ENCODE measurements at regions not wholly inside any gene's neighbourhood (a gene's known extent, or its start where the extent isn't known, plus 50 kb on each side); places are given as distances from the start of the nearest gene placed in this dataset.

GRCh38 chr13:47110833-47111240, 214.0 kb upstream of the HTR2A start:
- dilution Hi-C loops (cut with MboI; ENCODE audit: extremely low pct_ligation_motif_present, low sequenced_read_pairs) = no loop called here
- Histone ChIP-seq H3K4me3 (ENCODE audit: control insufficient read depth in 2 of 3, extremely low read depth in 1 of 3, insufficient read depth in 2 of 3, low read depth in 1 of 3, low read length in 3 of 3) (no peak overlapping the region), H3K27me3 (ENCODE audit: control insufficient read depth, extremely low read depth, insufficient read depth, low read length) (no peaks in the 10 kb centered on the region), H4K20me1 (ENCODE audit: control insufficient read depth, extremely low read depth, insufficient read depth, low read length) (no peaks in the 10 kb centered on the region), H3K4me1 (ENCODE audit: control insufficient read depth, extremely low read depth, insufficient read depth, low read length) (peaks cover 16% of the 10 kb centered on the region), H3K9me3 (ENCODE audit: control insufficient read depth, low read depth, low read length) (no peaks in the 10 kb centered on the region), H3K79me2 (ENCODE audit: control insufficient read depth, insufficient read depth, low read length) (no peaks in the 10 kb centered on the region), H3K9ac (ENCODE audit: control insufficient read depth, extremely low read depth, insufficient read depth, low read length) (no peak overlapping the region), H3K36me3 (ENCODE audit: control insufficient read depth in 2 of 2, extremely low read depth in 1 of 2, insufficient read depth in 2 of 2, low read length in 2 of 2) (no peaks in the 10 kb centered on the region), H3K4me2 (ENCODE audit: control insufficient read depth, extremely low read depth, insufficient read depth, low read depth, low read length) (no peak overlapping the region), H3K9me1 (ENCODE audit: control insufficient read depth, extremely low read depth, insufficient read depth, low read length) (no peaks in the 10 kb centered on the region), H2AFZ (ENCODE audit: control insufficient read depth, low read length) (no peak overlapping the region), H3K27ac (ENCODE audit: control insufficient read depth, insufficient read depth, low read length) (no peak overlapping the region)
- TF ChIP-seq EZH2 (IDR thresholded peaks at IDR 0.05; ENCODE audit: low read length) = no peak
- TF ChIP-seq CTCF (optimal IDR thresholded peaks at IDR 0.05 in 1 of 3, IDR thresholded peaks at IDR 0.05 in 1 of 3, conservative IDR thresholded peaks at IDR 0.05 in 1 of 3; ENCODE audit: extremely low read depth in 1 of 3, insufficient read depth in 2 of 3, low read length in 3 of 3) = no peak
- FAIRE-seq = no peak
- DNase-seq (ENCODE audit: low read depth, low spot score) = no peak

GRCh38 chr13:47110141-47110540, 213.3 kb upstream of the HTR2A start:
- Histone ChIP-seq H4K20me1 (ENCODE audit: control insufficient read depth, extremely low read depth, insufficient read depth, low read length) (no peaks in the 10 kb centered on the region), H3K9me1 (ENCODE audit: control insufficient read depth, extremely low read depth, insufficient read depth, low read length) (no peaks in the 10 kb centered on the region), H3K9ac (ENCODE audit: control insufficient read depth, extremely low read depth, insufficient read depth, low read length) (no peak overlapping the region), H2AFZ (ENCODE audit: control insufficient read depth, low read length) (no peak overlapping the region), H3K27ac (ENCODE audit: control insufficient read depth, insufficient read depth, low read length) (no peak overlapping the region), H3K4me1 (ENCODE audit: control insufficient read depth, extremely low read depth, insufficient read depth, low read length) (peaks cover 16% of the 10 kb centered on the region), H3K27me3 (ENCODE audit: control insufficient read depth, extremely low read depth, insufficient read depth, low read length) (no peaks in the 10 kb centered on the region), H3K9me3 (ENCODE audit: control insufficient read depth, low read depth, low read length) (no peaks in the 10 kb centered on the region), H3K79me2 (ENCODE audit: control insufficient read depth, insufficient read depth, low read length) (no peaks in the 10 kb centered on the region), H3K4me2 (ENCODE audit: control insufficient read depth, extremely low read depth, insufficient read depth, low read depth, low read length) (no peak overlapping the region), H3K36me3 (ENCODE audit: control insufficient read depth in 2 of 2, extremely low read depth in 1 of 2, insufficient read depth in 2 of 2, low read length in 2 of 2) (no peaks in the 10 kb centered on the region), H3K4me3 (ENCODE audit: control insufficient read depth in 2 of 3, extremely low read depth in 1 of 3, insufficient read depth in 2 of 3, low read depth in 1 of 3, low read length in 3 of 3) (no peak overlapping the region)
- FAIRE-seq (no peak), DNase-seq (ENCODE audit: low read depth, low spot score) (no peak)
- dilution Hi-C loops (cut with MboI; ENCODE audit: extremely low pct_ligation_motif_present, low sequenced_read_pairs) = no loop called here
- no peak for TF ChIP-seq EZH2 (IDR thresholded peaks at IDR 0.05; ENCODE audit: low read length)
- no peak for TF ChIP-seq CTCF (optimal IDR thresholded peaks at IDR 0.05 in 1 of 3, IDR thresholded peaks at IDR 0.05 in 1 of 3, conservative IDR thresholded peaks at IDR 0.05 in 1 of 3; ENCODE audit: extremely low read depth in 1 of 3, insufficient read depth in 2 of 3, low read length in 3 of 3)
